Sigmoid colon (tissue), 4 donors: ENCODE measurements at regions not wholly inside any gene's neighbourhood (a gene's known extent, or its start where the extent isn't known, plus 50 kb on each side); places are given as distances from the start of the nearest gene placed in this dataset.

ENCODE experiments used
- POLR2AphosphoS5 ChIP-seq, 4 donors: sonication (generic); formaldehyde crosslinking; IDR thresholded peaks; one replicate each; pipeline ENCODE4 v1.6.1; 2017; ENCODE audit warnings: antibody characterized with exemption in 4 of 4
- TF ChIP-seq, protein P1 (sequence below), 4 experiments: fragments of 450-650 bp in 3 of 4; fragments of 200-600 bp in 1 of 4; IDR thresholded peaks; one replicate each; pipeline ENCODE4 v1.5.1; 2016 to 2019; ENCODE audit warnings: antibody characterized with exemption in 4 of 4, mild to moderate bottlenecking in 3 of 4, moderate library complexity in 2 of 4

GRCh38 chr11:38672445-38672844, 2074.4 kb upstream of the RAG2 start:
- TF ChIP-seq, protein P1, sequence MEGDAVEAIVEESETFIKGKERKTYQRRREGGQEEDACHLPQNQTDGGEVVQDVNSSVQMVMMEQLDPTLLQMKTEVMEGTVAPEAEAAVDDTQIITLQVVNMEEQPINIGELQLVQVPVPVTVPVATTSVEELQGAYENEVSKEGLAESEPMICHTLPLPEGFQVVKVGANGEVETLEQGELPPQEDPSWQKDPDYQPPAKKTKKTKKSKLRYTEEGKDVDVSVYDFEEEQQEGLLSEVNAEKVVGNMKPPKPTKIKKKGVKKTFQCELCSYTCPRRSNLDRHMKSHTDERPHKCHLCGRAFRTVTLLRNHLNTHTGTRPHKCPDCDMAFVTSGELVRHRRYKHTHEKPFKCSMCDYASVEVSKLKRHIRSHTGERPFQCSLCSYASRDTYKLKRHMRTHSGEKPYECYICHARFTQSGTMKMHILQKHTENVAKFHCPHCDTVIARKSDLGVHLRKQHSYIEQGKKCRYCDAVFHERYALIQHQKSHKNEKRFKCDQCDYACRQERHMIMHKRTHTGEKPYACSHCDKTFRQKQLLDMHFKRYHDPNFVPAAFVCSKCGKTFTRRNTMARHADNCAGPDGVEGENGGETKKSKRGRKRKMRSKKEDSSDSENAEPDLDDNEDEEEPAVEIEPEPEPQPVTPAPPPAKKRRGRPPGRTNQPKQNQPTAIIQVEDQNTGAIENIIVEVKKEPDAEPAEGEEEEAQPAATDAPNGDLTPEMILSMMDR (IDR thresholded peaks at IDR 0.05), result no peak
- no peak for TF ChIP-seq POLR2AphosphoS5 (IDR thresholded peaks at IDR 0.05)
